PC-9 (cell line): ENCODE measurements at regions not wholly inside any gene's neighbourhood (a gene's known extent, or its start where the extent isn't known, plus 50 kb on each side); places are given as distances from the start of the nearest gene placed in this dataset.

Experiments
- EZH2 ChIP-seq: fragments of 200-600 bp; sonication (generic); IDR thresholded peaks from 2 replicates; pipeline ENCODE4 v1.8.0; 2017; ENCODE audit warnings: antibody characterized with exemption, low read depth
- TF ChIP-seq, protein P1 (sequence below): fragments of 200-600 bp; sonication (generic); conservative IDR thresholded peaks from 2 replicates; pipeline ENCODE4 v1.6.1; 2017; ENCODE audit warnings: mixed run types, antibody characterized with exemption, mild to moderate bottlenecking, moderate library complexity

DNA sequence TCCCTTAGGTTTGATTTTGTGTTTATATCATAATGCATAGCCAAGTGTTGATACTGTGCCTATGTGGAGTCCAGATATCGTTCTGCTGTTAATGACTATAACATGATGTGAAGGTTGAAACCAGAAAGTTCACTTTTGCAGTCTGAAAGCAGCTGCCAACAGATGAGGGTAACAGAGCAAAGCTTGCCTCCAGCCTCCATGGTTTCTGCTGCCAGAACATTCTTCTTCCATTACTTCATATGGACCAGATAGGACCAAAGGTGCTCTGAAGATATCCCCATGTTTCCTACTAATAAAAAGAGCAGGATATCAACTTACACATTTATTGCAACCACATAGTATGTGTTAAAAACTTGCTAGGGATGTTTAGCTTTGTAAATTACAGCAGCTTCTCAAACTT is 394.1 kb downstream of the SPRY1 start:
- TF ChIP-seq, protein P1, sequence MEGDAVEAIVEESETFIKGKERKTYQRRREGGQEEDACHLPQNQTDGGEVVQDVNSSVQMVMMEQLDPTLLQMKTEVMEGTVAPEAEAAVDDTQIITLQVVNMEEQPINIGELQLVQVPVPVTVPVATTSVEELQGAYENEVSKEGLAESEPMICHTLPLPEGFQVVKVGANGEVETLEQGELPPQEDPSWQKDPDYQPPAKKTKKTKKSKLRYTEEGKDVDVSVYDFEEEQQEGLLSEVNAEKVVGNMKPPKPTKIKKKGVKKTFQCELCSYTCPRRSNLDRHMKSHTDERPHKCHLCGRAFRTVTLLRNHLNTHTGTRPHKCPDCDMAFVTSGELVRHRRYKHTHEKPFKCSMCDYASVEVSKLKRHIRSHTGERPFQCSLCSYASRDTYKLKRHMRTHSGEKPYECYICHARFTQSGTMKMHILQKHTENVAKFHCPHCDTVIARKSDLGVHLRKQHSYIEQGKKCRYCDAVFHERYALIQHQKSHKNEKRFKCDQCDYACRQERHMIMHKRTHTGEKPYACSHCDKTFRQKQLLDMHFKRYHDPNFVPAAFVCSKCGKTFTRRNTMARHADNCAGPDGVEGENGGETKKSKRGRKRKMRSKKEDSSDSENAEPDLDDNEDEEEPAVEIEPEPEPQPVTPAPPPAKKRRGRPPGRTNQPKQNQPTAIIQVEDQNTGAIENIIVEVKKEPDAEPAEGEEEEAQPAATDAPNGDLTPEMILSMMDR: no peak
- TF ChIP-seq EZH2: no peak
